HepG2 (cell line): ENCODE measurements at regions not wholly inside any gene's neighbourhood (a gene's known extent, or its start where the extent isn't known, plus 50 kb on each side); places are given as distances from the start of the nearest gene placed in this dataset.

Experiments
- AKAP8 ChIP-seq: sonication (generic); formaldehyde crosslinking; IDR thresholded peaks from 2 replicates; pipeline ENCODE4 v1.5.1; 2020; ENCODE audit warnings: mild to moderate bottlenecking, missing genetic modification reagents
- ATF6 ChIP-seq: sonication (generic); formaldehyde crosslinking; conservative IDR thresholded peaks from 2 replicates; pipeline ENCODE4 v1.4.0; 2020; ENCODE audit warnings: missing genetic modification reagents
- BRCA1 ChIP-seq: sonication (generic); formaldehyde crosslinking; IDR thresholded peaks from 2 replicates; pipeline ENCODE4 v1.4.0; 2020; ENCODE audit warnings: missing genetic modification reagents
- CBFB ChIP-seq: sonication (generic); formaldehyde crosslinking; IDR thresholded peaks from 2 replicates; pipeline ENCODE4 v1.4.0; 2020; ENCODE audit warnings: missing genetic modification reagents
- FOXA3 ChIP-seq: IDR thresholded peaks from 2 replicates; pipeline ENCODE4 v1.6.1; 2016; ENCODE audit warnings: missing genetic modification reagents, missing compliant biosample characterization
- FOXO1 ChIP-seq: sonication (generic); formaldehyde crosslinking; IDR thresholded peaks from 2 replicates; pipeline ENCODE4 v1.4.0; 2020; ENCODE audit warnings: missing genetic modification reagents
- GLMP ChIP-seq: sonication (generic); formaldehyde crosslinking; IDR thresholded peaks from 2 replicates; pipeline ENCODE4 v1.9.0; 2021; ENCODE audit warnings: missing genetic modification reagents, mild to moderate bottlenecking, borderline replicate concordance
- HDAC1 ChIP-seq: sonication (generic); formaldehyde crosslinking; IDR thresholded peaks from 2 replicates; pipeline ENCODE4 v1.5.1; 2020; ENCODE audit warnings: mild to moderate bottlenecking, missing genetic modification reagents
- HDAC2 ChIP-seq: sonication (generic); formaldehyde crosslinking; IDR thresholded peaks from 2 replicates; pipeline ENCODE4 v1.4.0; 2020; ENCODE audit warnings: missing genetic modification reagents
- JUN ChIP-seq: sonication (generic); formaldehyde crosslinking; IDR thresholded peaks from 2 replicates; pipeline ENCODE4 v1.4.0; 2020; ENCODE audit warnings: mild to moderate bottlenecking, missing genetic modification reagents
- KDM6A ChIP-seq: IDR thresholded peaks from 2 replicates; pipeline ENCODE4 v1.6.1; 2016; ENCODE audit warnings: low read depth
- MAF1 ChIP-seq: sonication (generic); formaldehyde crosslinking; IDR thresholded peaks from 2 replicates; pipeline ENCODE4 v1.5.0; 2020; ENCODE audit warnings: missing genetic modification reagents, borderline replicate concordance
- MAFK ChIP-seq, 2 experiments: IDR thresholded peaks in 1 of 2; conservative IDR thresholded peaks in 1 of 2; 2 replicates each; pipeline ENCODE4 v1.6.1; 2011; ENCODE audit warnings: improper control_type of control experiment in 2 of 2, low read length in 2 of 2
- MIXL1 ChIP-seq: IDR thresholded peaks from 2 replicates; pipeline ENCODE4 v1.6.1; 2016
- NCOA5 ChIP-seq: sonication (generic); formaldehyde crosslinking; IDR thresholded peaks from 2 replicates; pipeline ENCODE4 v1.4.0; 2020; ENCODE audit warnings: missing genetic modification reagents
- SALL2 ChIP-seq: sonication (generic); formaldehyde crosslinking; IDR thresholded peaks from 2 replicates; pipeline ENCODE4 v1.8.1; 2023; ENCODE audit warnings: mild to moderate bottlenecking, missing genetic modification reagents, inconsistent platforms
- SIX1 ChIP-seq: sonication (generic); formaldehyde crosslinking; IDR thresholded peaks from 2 replicates; pipeline ENCODE4 v1.4.0; 2020; ENCODE audit warnings: missing genetic modification reagents, borderline replicate concordance
- SMAD1 ChIP-seq: sonication (generic); formaldehyde crosslinking; IDR thresholded peaks from 2 replicates; pipeline ENCODE4 v1.4.0; 2020; ENCODE audit warnings: missing genetic modification reagents, low read depth, mild to moderate bottlenecking, borderline replicate concordance
- SNAPC5 ChIP-seq: sonication (generic); formaldehyde crosslinking; IDR thresholded peaks from 2 replicates; pipeline ENCODE4 v1.8.1; 2023; ENCODE audit warnings: mild to moderate bottlenecking, missing genetic modification reagents, borderline replicate concordance
- TEAD2 ChIP-seq: sonication (generic); formaldehyde crosslinking; IDR thresholded peaks from 2 replicates; pipeline ENCODE4 v1.9.0; 2021; ENCODE audit warnings: missing genetic modification reagents
- TRAFD1 ChIP-seq: sonication (generic); formaldehyde crosslinking; IDR thresholded peaks from 2 replicates; pipeline ENCODE4 v1.5.1; 2020; ENCODE audit warnings: missing genetic modification reagents, mild to moderate bottlenecking, borderline replicate concordance
- ZBTB38 ChIP-seq: sonication (generic); formaldehyde crosslinking; IDR thresholded peaks from 2 replicates; pipeline ENCODE4 v1.5.1; 2020; ENCODE audit warnings: mild to moderate bottlenecking, missing genetic modification reagents
- ZFYVE20 ChIP-seq: sonication (generic); formaldehyde crosslinking; IDR thresholded peaks from 2 replicates; pipeline ENCODE4 v1.8.0; 2023; ENCODE audit warnings: low read depth, mild to moderate bottlenecking, moderate library complexity, missing genetic modification reagents, borderline replicate concordance
- ZNF101 ChIP-seq: sonication (generic); formaldehyde crosslinking; IDR thresholded peaks from 2 replicates; pipeline ENCODE4 v1.4.0; 2020; ENCODE audit warnings: mild to moderate bottlenecking, low read depth, missing genetic modification reagents, borderline replicate concordance
- ZNF337 ChIP-seq: sonication (generic); formaldehyde crosslinking; IDR thresholded peaks from 2 replicates; pipeline ENCODE4 v1.5.1; 2020; ENCODE audit warnings: missing genetic modification reagents, low read depth, mild to moderate bottlenecking, borderline replicate concordance
- ZNF432 ChIP-seq: sonication (generic); formaldehyde crosslinking; IDR thresholded peaks from 2 replicates; pipeline ENCODE4 v1.5.0; 2020; ENCODE audit warnings: missing genetic modification reagents, mild to moderate bottlenecking, borderline replicate concordance
- ZNF564 ChIP-seq: sonication (generic); formaldehyde crosslinking; IDR thresholded peaks from 2 replicates; pipeline ENCODE4 v1.8.1; 2023; ENCODE audit warnings: mild to moderate bottlenecking, missing genetic modification reagents
- ZNF598 ChIP-seq: sonication (generic); formaldehyde crosslinking; IDR thresholded peaks from 2 replicates; pipeline ENCODE4 v1.5.1; 2020; ENCODE audit warnings: mild to moderate bottlenecking, missing genetic modification reagents, borderline replicate concordance
- ZNF619 ChIP-seq: sonication (generic); formaldehyde crosslinking; IDR thresholded peaks from 2 replicates; pipeline ENCODE4 v1.4.0; 2020; ENCODE audit warnings: mild to moderate bottlenecking, missing genetic modification reagents

GRCh38 chr19:46953955-46954501, 65.6 kb upstream of the NPAS1 start (continued):
- TF ChIP-seq GLMP (CRISPR knock-in tag), result no peak
- no peak for TF ChIP-seq SNAPC5
- TF ChIP-seq TEAD2, result no peak
- TF ChIP-seq ZNF598, result 0 out of 2 replicates have a peak, but pooled peaks have one; percentile 56
- no peak for TF ChIP-seq HDAC1 (CRISPR knock-in tag)
- no peak for TF ChIP-seq SMAD1 (CRISPR knock-in tag)
- TF ChIP-seq TRAFD1 (CRISPR knock-in tag), result no peak
- 0 out of 2 replicates have a peak, but pooled peaks have one; percentile 12 for TF ChIP-seq AKAP8 (CRISPR knock-in tag)
- no peak for TF ChIP-seq SIX1 (CRISPR knock-in tag)
- no peak for TF ChIP-seq ZNF619
- TF ChIP-seq MAF1 (CRISPR knock-in tag), result no peak
- TF ChIP-seq ZNF564 (CRISPR knock-in tag), result peak; percentile 100
- TF ChIP-seq MAFK (conservative IDR thresholded peaks at IDR 0.05 in 1 of 2, IDR thresholded peaks at IDR 0.05 in 1 of 2; ENCODE audit: low read length in 2 of 2), result no peak
- TF ChIP-seq CBFB, result no peak
- TF ChIP-seq JUN, result no peak
- TF ChIP-seq SALL2 (CRISPR knock-in tag), result 0 out of 2 replicates have a peak, but pooled peaks have one; percentile 18
- TF ChIP-seq ATF6, result no peak
- no peak for TF ChIP-seq KDM6A (CRISPR knock-in tag)
- TF ChIP-seq ZBTB38, result peak; percentile 18; the same call in 1 of the 2 replicates
- TF ChIP-seq ZFYVE20, result no peak
- no peak for TF ChIP-seq FOXA3 (CRISPR knock-in tag)
- no peak for TF ChIP-seq ZNF101 (CRISPR knock-in tag)
- peak; percentile 66; the same call in 1 of the 2 replicates for TF ChIP-seq ZNF337
- no peak for TF ChIP-seq NCOA5 (CRISPR knock-in tag)
- TF ChIP-seq HDAC2 (CRISPR knock-in tag), result no peak; the same call in none of the 2 replicates
- TF ChIP-seq BRCA1, result no peak
- TF ChIP-seq FOXO1, result no peak
- no peak for TF ChIP-seq MIXL1 (CRISPR knock-in tag)
- TF ChIP-seq ZNF432 (CRISPR knock-in tag), result no peak
